ENCODE measurements at regions not wholly inside any gene's neighbourhood (a gene's known extent, or its start where the extent isn't known, plus 50 kb on each side); places are given as distances from the start of the nearest gene placed in this dataset.
A peak's percentile ranks its signal among the peaks of the same experiment; 100 is the strongest.

GRCh38 chr12:88753066-88753465 lies 172.8 kb upstream of the KITLG start:
- Histone ChIP-seq H3K9me3 (ENCODE audit: control insufficient read depth, insufficient read depth, low read length) (no peaks in the 10 kb centered on the region), H3K36me3 (ENCODE audit: insufficient read depth, low read length) (no peaks in the 10 kb centered on the region), H3K9ac (ENCODE audit: low read depth, low read length) (no peak overlapping the region), H3K4me1 (ENCODE audit: insufficient read depth, low read length) (no peaks in the 10 kb centered on the region)

- no peaks in the 10 kb centered on the region for H3K36me3 ChIP-seq (ENCODE audit: insufficient read depth, low read length)
- H3K4me1 ChIP-seq (ENCODE audit: insufficient read depth, low read length) = no peaks in the 10 kb centered on the region
- H3K9me3 ChIP-seq (ENCODE audit: control insufficient read depth, insufficient read depth, low read length) = no peaks in the 10 kb centered on the region
- H3K9ac ChIP-seq (ENCODE audit: low read depth, low read length) = no peak overlapping the region
Observed at GRCh38 chr12:88752183-88752582, 171.9 kb upstream of the KITLG start.

GRCh38 chr12:88750867-88751543 lies 170.7 kb upstream of the KITLG start:
- Histone ChIP-seq H3K36me3 (ENCODE audit: insufficient read depth, low read length) (no peaks in the 10 kb centered on the region), H3K9ac (ENCODE audit: low read depth, low read length) (no peak overlapping the region), H3K4me1 (ENCODE audit: insufficient read depth, low read length) (no peaks in the 10 kb centered on the region), H3K9me3 (ENCODE audit: control insufficient read depth, insufficient read depth, low read length) (no peaks in the 10 kb centered on the region)

- no peak overlapping the region for H3K9ac ChIP-seq (ENCODE audit: low read depth, low read length)
- no peaks in the 10 kb centered on the region for H3K9me3 ChIP-seq (ENCODE audit: control insufficient read depth, insufficient read depth, low read length)
- H3K36me3 ChIP-seq (ENCODE audit: insufficient read depth, low read length) = no peaks in the 10 kb centered on the region
- no peaks in the 10 kb centered on the region for H3K4me1 ChIP-seq (ENCODE audit: insufficient read depth, low read length)
Observed at GRCh38 chr12:88746386-88746785, 166.1 kb upstream of the KITLG start.

- H3K4me1 ChIP-seq (ENCODE audit: insufficient read depth, low read length) = no peaks in the 10 kb centered on the region
- peak overlapping the region; percentile 11; the same call in 1 of the 2 replicates for H3K9ac ChIP-seq (ENCODE audit: low read depth, low read length)
Observed at GRCh38 chr12:88743946-88744685, 163.8 kb upstream of the KITLG start.

GRCh38 chr12:88737838-88738472 lies 157.7 kb upstream of the KITLG start:
- H3K36me3 ChIP-seq (ENCODE audit: insufficient read depth, low read length) = no peaks in the 10 kb centered on the region
- H3K9ac ChIP-seq (ENCODE audit: low read depth, low read length) = no peak overlapping the region
- H3K9me3 ChIP-seq (ENCODE audit: control insufficient read depth, insufficient read depth, low read length) = no peaks in the 10 kb centered on the region
- H3K4me1 ChIP-seq (ENCODE audit: insufficient read depth, low read length) = no peaks in the 10 kb centered on the region

More at GRCh38 chr12:88743946-88744685, 163.8 kb upstream of the KITLG start:
- Histone ChIP-seq H3K9me3 (ENCODE audit: control insufficient read depth, insufficient read depth, low read length) (no peaks in the 10 kb centered on the region), H3K36me3 (ENCODE audit: insufficient read depth, low read length) (no peaks in the 10 kb centered on the region)

- Histone ChIP-seq H3K9ac (ENCODE audit: low read depth, low read length) (no peak overlapping the region), H3K9me3 (ENCODE audit: control insufficient read depth, insufficient read depth, low read length) (no peaks in the 10 kb centered on the region), H3K36me3 (ENCODE audit: insufficient read depth, low read length) (no peaks in the 10 kb centered on the region), H3K4me1 (ENCODE audit: insufficient read depth, low read length) (no peaks in the 10 kb centered on the region)
Observed at GRCh38 chr12:88736031-88736430, 155.8 kb upstream of the KITLG start.

GRCh38 chr12:88733008-88733407 lies 152.7 kb upstream of the KITLG start:
- no peaks in the 10 kb centered on the region for H3K4me1 ChIP-seq (ENCODE audit: insufficient read depth, low read length)
- no peak overlapping the region for H3K9ac ChIP-seq (ENCODE audit: low read depth, low read length)
- no peaks in the 10 kb centered on the region for H3K9me3 ChIP-seq (ENCODE audit: control insufficient read depth, insufficient read depth, low read length)
- no peaks in the 10 kb centered on the region for H3K36me3 ChIP-seq (ENCODE audit: insufficient read depth, low read length)

GRCh38 chr12:88729196-88729595 lies 148.9 kb upstream of the KITLG start:
- Histone ChIP-seq H3K4me1 (ENCODE audit: insufficient read depth, low read length) (no peaks in the 10 kb centered on the region), H3K9me3 (ENCODE audit: control insufficient read depth, insufficient read depth, low read length) (no peaks in the 10 kb centered on the region), H3K36me3 (ENCODE audit: insufficient read depth, low read length) (no peaks in the 10 kb centered on the region), H3K9ac (ENCODE audit: low read depth, low read length) (no peak overlapping the region)

GRCh38 chr12:88726806-88727720 lies 146.8 kb upstream of the KITLG start:
- H3K9me3 ChIP-seq (ENCODE audit: control insufficient read depth, insufficient read depth, low read length) = no peaks in the 10 kb centered on the region
- H3K4me1 ChIP-seq (ENCODE audit: insufficient read depth, low read length) = no peaks in the 10 kb centered on the region
- H3K36me3 ChIP-seq (ENCODE audit: insufficient read depth, low read length) = no peaks in the 10 kb centered on the region
- H3K9ac ChIP-seq (ENCODE audit: low read depth, low read length) = no peak overlapping the region

- Histone ChIP-seq H3K4me1 (ENCODE audit: insufficient read depth, low read length) (no peaks in the 10 kb centered on the region), H3K9me3 (ENCODE audit: control insufficient read depth, insufficient read depth, low read length) (no peaks in the 10 kb centered on the region), H3K36me3 (ENCODE audit: insufficient read depth, low read length) (no peaks in the 10 kb centered on the region), H3K9ac (ENCODE audit: low read depth, low read length) (no peak overlapping the region)
Observed at GRCh38 chr12:88725592-88726143, 145.4 kb upstream of the KITLG start.

- Histone ChIP-seq H3K4me1 (ENCODE audit: insufficient read depth, low read length) (no peaks in the 10 kb centered on the region), H3K9me3 (ENCODE audit: control insufficient read depth, insufficient read depth, low read length) (no peaks in the 10 kb centered on the region), H3K36me3 (ENCODE audit: insufficient read depth, low read length) (no peaks in the 10 kb centered on the region), H3K9ac (ENCODE audit: low read depth, low read length) (no peak overlapping the region)
Observed at GRCh38 chr12:88723219-88723618, 142.9 kb upstream of the KITLG start.

- H3K9ac ChIP-seq (ENCODE audit: low read depth, low read length) = no peak overlapping the region
- H3K4me1 ChIP-seq (ENCODE audit: insufficient read depth, low read length) = no peaks in the 10 kb centered on the region
- H3K9me3 ChIP-seq (ENCODE audit: control insufficient read depth, insufficient read depth, low read length) = no peaks in the 10 kb centered on the region
- no peaks in the 10 kb centered on the region for H3K36me3 ChIP-seq (ENCODE audit: insufficient read depth, low read length)
Observed at GRCh38 chr12:88720785-88721650, 140.7 kb upstream of the KITLG start.
